AG09319 (cell line): ENCODE measurements at regions not wholly inside any gene's neighbourhood (a gene's known extent, or its start where the extent isn't known, plus 50 kb on each side); places are given as distances from the start of the nearest gene placed in this dataset.
"Not testable (repeated sequence)": the region's sequence is repeated elsewhere in the genome, so short reads cannot be mapped to it uniquely, and the experiment has no call there.

Source experiments
- DNase-seq: peaks from one replicate; pipeline ENCODE4 v3.0.0-alpha.2; 2010; ENCODE audit warnings: low read depth; ENCODE audit errors: extremely low read depth
- CTCF ChIP-seq: IDR thresholded peaks from 2 replicates; pipeline ENCODE4 v1.5.1; 2011; ENCODE audit warnings: low read depth, mild to moderate bottlenecking, inconsistent platforms, low read length, moderate library complexity

DNA sequence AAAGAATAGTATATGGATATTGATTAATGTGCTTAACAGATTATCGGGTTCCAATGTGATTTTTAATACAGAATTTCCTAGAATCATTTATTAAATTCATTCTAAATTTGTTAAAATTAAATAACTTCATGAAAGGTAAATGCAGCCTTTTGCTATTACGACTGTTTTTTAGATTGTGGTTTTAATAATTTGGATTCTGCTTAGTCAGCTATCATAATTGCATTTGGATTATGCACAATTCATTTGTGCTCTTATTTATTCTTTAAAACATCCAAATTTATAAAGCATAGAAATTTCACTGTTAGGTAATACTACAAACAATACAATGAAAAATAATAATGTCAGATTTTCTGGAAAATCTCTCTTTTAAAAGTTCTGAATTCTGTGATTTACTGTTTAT, 1598.5 kb downstream of the EFNA5 start:
- no peak for TF ChIP-seq CTCF
- DNase-seq: no peak

DNA sequence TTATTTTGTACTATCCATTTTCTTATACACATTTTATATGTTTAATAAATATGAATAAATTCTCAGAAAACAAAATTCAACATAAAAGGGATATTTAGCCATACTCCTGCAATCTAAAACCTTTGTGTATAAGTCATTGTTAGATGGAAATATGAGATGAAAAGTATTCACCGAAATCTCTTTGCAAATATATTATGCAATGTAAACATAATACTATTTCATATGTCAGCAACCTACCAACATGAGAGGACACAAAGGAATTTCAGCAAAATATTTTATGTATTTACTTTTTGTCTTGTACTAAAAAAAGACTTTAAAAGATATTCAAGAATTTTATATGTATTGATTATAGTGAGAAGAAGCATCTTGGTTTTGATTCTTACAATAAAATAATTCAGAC, 1623.4 kb downstream of the EFNA5 start:
- no peak for TF ChIP-seq CTCF

GRCh38 chr5:106032069-106032468, 1638.7 kb downstream of the EFNA5 start:
- DNase-seq: not testable (repeated sequence)

More for the DNA sequence above, 1623.4 kb downstream of the EFNA5 start:
- no peak for DNase-seq

- no peak for TF ChIP-seq CTCF
Measured at GRCh38 chr5:106028314-106028713, 1642.4 kb downstream of the EFNA5 start.

DNA sequence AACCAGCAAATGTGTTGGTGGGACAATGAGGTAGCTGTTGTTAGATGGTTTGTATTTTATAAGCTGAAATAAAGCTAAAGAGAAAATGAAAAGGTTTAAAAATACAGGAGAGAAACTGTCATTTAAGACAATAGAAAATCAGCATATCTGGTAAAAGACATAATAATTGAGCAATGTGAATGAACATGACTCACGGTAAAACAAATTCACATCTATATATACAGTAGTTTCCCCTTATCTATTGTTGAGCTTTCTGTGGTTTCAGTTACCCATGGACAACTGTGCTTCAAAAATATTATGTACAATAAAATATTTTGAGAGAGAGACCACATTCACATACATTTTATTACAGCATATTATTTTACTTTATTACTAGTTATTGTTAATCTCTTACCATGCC, 1649.8 kb downstream of the EFNA5 start:
- no peak for TF ChIP-seq CTCF
- no peak for DNase-seq

More at GRCh38 chr5:106028314-106028713, 1642.4 kb downstream of the EFNA5 start:
- DNase-seq: no peak

DNA sequence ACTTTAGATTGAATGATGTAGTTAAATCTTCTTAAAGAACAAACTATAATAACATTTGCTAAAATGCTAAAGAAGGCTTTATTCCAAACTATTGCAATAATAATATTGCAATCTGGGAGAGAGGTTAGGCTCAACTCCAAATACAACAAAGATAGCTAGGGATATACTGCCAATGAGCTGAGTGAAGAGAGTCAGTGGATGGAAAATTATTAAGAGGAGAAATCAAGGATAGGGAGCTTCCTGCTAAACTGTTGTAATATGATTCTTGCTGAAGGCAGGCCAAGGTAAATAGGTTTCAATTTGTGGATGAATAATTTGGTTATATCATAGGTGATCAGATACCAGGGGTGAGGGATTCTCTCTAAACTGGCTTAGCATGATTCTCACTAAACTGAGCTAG, 1651.5 kb downstream of the EFNA5 start:
- DNase-seq: no peak
- no peak for TF ChIP-seq CTCF

GRCh38 chr5:106017243-106017857, 1653.4 kb downstream of the EFNA5 start:
- no peak for TF ChIP-seq CTCF
- DNase-seq: no peak

DNA sequence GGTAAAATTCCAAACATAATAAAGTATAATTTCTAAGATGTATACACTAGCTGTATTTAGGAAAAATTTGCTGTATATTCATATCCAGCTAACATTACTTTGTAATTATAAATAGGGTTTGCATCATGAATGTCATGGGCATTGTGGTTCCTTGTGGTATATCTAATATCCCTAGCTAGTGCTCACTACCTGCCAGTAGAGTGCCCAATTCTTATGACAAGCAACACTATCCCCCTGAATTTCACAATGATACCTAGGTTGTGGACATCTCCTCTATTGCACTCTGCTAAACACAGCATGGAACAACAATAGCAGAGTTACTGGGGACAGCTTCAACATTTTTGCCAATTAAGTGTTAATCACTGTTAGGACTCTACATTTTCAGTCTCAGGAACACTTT, 1656.5 kb downstream of the EFNA5 start:
- no peak for TF ChIP-seq CTCF
- no peak for DNase-seq
